Panc1 (cell line): ENCODE measurements at regions not wholly inside any gene's neighbourhood (a gene's known extent, or its start where the extent isn't known, plus 50 kb on each side); places are given as distances from the start of the nearest gene placed in this dataset.

Experiments used
- ATAC-seq: fragments of 200-7000 bp; cut with Tn5 transposase; 2 replicates; pipeline ENCODE4 v1.9.1; 2020; ENCODE audit warnings: mild to moderate bottlenecking, moderate library complexity
- BruUV-seq: library from RNA; stranded (reverse); fragments of 400-500 nt; replicated peaks from 2 replicates; lab custom pipeline; 2021; lab: Mats Ljungman, UMichigan
- CTCF ChIA-PET: fragments of 300-600 bp; sonication (Branson Sonifier 250); formaldehyde crosslinking; loops from one replicate; lab custom pipeline; 2022; ENCODE audit warnings: antibody characterized with exemption; lab: Charles Lee
- POLR2A ChIA-PET: fragments of 300-600 bp; sonication (Branson Sonifier 250); formaldehyde crosslinking; loops from one replicate; lab custom pipeline; 2022; ENCODE audit warnings: antibody characterized with exemption; lab: Charles Lee
- DNase-seq: peaks from one replicate; pipeline ENCODE4 v3.0.0-alpha.2; 2010; ENCODE audit warnings: low read depth, low spot score
- H3K27ac ChIP-seq: 2 replicates; pipeline ENCODE4 v1.5.1; 2011; ENCODE audit warnings: mild to moderate bottlenecking, low read length, inconsistent platforms
- H3K27me3 ChIP-seq: fragments of 200-500 bp; sonication (Bioruptor generic); 2 replicates; pipeline ENCODE4 v1.6.0; 2014; ENCODE audit warnings: low read length, inconsistent platforms; ENCODE audit not compliant: control insufficient read depth, insufficient read depth
- H3K36me3 ChIP-seq: fragments of 200-500 bp; sonication (Bioruptor generic); 2 replicates; pipeline ENCODE4 v1.5.1; 2014; ENCODE audit warnings: inconsistent platforms, mild to moderate bottlenecking, low read length, moderate library complexity; ENCODE audit not compliant: control insufficient read depth, insufficient read depth
- H3K4me1 ChIP-seq: 2 replicates; pipeline ENCODE4 v1.5.1; 2011; ENCODE audit warnings: inconsistent platforms, mild to moderate bottlenecking, low read length, moderate library complexity; ENCODE audit not compliant: control insufficient read depth, insufficient read depth
- H3K4me3 ChIP-seq, 2 experiments: 2 replicates each; pipeline ENCODE4 v1.5.1; 2011 to 2012; ENCODE audit warnings: low read depth in 2 of 2, low read length in 2 of 2, mild to moderate bottlenecking in 2 of 2, inconsistent platforms in 1 of 2, moderate library complexity in 1 of 2
- H3K9me3 ChIP-seq: fragments of 200-500 bp; sonication (Bioruptor generic); 2 replicates; pipeline ENCODE4 v1.5.1; 2014; ENCODE audit warnings: low read depth, mild to moderate bottlenecking, inconsistent platforms, low read length, moderate library complexity; ENCODE audit not compliant: control insufficient read depth, insufficient read depth
- POLR2AphosphoS5 ChIP-seq: IDR thresholded peaks from 2 replicates; pipeline ENCODE4 v1.6.1; 2012; ENCODE audit warnings: mild to moderate bottlenecking, low read depth, low read length, moderate library complexity
- SIN3A ChIP-seq: IDR thresholded peaks from 2 replicates; pipeline ENCODE4 v1.6.1; 2012; ENCODE audit warnings: low read depth, mild to moderate bottlenecking, low read length, moderate library complexity, borderline replicate concordance; ENCODE audit not compliant: insufficient read depth
- TCF7L2 ChIP-seq: IDR thresholded peaks from 2 replicates; pipeline ENCODE4 v1.6.1; 2011; ENCODE audit warnings: mild to moderate bottlenecking, low read depth, low read length, inconsistent platforms
- in situ Hi-C: cut with HindIII; loops from 2 replicates; pipeline ENCODE4 v1.10.0; 2016; ENCODE audit warnings: low sequenced_read_pairs, low pct_unique_long_range_greater_than_20kb
- intact Hi-C: fragments of 100-400 bp; cut with micrococcal nuclease; formaldehyde crosslinking; loops from one replicate; pipeline ENCODE4 v1.10.0; 2022; ENCODE audit not compliant: unreplicated experiment
- TF ChIP-seq, protein P1 (sequence below), 2 experiments: IDR thresholded peaks; 2 replicates each; pipeline ENCODE4 v1.6.1; 2011 to 2012; ENCODE audit warnings: low read depth in 2 of 2, control low read depth in 1 of 2, low read length in 1 of 2, mild to moderate bottlenecking in 1 of 2, moderate library complexity in 1 of 2; ENCODE audit not compliant: insufficient read depth in 1 of 2
- TF ChIP-seq, protein P2 (sequence below): fragments of 450-650 bp; IDR thresholded peaks from 2 replicates; pipeline ENCODE4 v1.5.1; 2017; ENCODE audit warnings: mild to moderate bottlenecking

DNA sequence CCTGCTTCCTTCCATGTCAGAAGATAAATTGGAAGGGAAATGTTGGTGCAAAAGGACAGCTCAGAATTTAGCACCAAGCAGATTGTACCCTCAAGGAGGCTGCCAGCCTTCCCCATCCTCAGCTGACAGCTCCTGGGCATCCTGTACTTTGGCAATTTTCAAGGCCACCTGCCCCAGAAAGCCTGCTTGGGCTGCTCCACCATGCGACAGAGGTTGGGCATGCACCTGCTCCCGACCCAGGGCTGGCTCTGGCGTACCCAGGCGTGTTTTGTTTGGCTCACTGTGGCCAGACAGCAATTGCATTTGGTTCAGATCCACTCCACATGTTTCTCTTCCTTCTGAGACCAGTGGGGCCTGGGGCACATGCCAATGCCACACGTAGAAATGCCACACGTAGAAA is 547.8 kb downstream of the NPHP4 start:
- H3K4me1 ChIP-seq, result no peaks in the 10 kb centered on the region
- POLR2A ChIA-PET, result no interaction called here
- DNase-seq, result no peak
- H3K36me3 ChIP-seq, result no peaks in the 10 kb centered on the region
- peaks cover 4% of the 10 kb centered on the region; the same call in 1 of the 2 replicates for H3K27me3 ChIP-seq
- H3K4me3 ChIP-seq, result no peak overlapping the region
- ATAC-seq, result no peak
- no peaks in the 10 kb centered on the region for H3K9me3 ChIP-seq
- no TSS peak for BruUV-seq
- intact Hi-C loops (no loop called here), in situ Hi-C loops (no loop called here)
- TF ChIP-seq, protein P1, sequence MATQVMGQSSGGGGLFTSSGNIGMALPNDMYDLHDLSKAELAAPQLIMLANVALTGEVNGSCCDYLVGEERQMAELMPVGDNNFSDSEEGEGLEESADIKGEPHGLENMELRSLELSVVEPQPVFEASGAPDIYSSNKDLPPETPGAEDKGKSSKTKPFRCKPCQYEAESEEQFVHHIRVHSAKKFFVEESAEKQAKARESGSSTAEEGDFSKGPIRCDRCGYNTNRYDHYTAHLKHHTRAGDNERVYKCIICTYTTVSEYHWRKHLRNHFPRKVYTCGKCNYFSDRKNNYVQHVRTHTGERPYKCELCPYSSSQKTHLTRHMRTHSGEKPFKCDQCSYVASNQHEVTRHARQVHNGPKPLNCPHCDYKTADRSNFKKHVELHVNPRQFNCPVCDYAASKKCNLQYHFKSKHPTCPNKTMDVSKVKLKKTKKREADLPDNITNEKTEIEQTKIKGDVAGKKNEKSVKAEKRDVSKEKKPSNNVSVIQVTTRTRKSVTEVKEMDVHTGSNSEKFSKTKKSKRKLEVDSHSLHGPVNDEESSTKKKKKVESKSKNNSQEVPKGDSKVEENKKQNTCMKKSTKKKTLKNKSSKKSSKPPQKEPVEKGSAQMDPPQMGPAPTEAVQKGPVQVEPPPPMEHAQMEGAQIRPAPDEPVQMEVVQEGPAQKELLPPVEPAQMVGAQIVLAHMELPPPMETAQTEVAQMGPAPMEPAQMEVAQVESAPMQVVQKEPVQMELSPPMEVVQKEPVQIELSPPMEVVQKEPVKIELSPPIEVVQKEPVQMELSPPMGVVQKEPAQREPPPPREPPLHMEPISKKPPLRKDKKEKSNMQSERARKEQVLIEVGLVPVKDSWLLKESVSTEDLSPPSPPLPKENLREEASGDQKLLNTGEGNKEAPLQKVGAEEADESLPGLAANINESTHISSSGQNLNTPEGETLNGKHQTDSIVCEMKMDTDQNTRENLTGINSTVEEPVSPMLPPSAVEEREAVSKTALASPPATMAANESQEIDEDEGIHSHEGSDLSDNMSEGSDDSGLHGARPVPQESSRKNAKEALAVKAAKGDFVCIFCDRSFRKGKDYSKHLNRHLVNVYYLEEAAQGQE (IDR thresholded peaks at IDR 0.05; ENCODE audit: insufficient read depth in 1 of 2, low read depth in 2 of 2, low read length in 1 of 2), result no peak
- TF ChIP-seq, protein P2, sequence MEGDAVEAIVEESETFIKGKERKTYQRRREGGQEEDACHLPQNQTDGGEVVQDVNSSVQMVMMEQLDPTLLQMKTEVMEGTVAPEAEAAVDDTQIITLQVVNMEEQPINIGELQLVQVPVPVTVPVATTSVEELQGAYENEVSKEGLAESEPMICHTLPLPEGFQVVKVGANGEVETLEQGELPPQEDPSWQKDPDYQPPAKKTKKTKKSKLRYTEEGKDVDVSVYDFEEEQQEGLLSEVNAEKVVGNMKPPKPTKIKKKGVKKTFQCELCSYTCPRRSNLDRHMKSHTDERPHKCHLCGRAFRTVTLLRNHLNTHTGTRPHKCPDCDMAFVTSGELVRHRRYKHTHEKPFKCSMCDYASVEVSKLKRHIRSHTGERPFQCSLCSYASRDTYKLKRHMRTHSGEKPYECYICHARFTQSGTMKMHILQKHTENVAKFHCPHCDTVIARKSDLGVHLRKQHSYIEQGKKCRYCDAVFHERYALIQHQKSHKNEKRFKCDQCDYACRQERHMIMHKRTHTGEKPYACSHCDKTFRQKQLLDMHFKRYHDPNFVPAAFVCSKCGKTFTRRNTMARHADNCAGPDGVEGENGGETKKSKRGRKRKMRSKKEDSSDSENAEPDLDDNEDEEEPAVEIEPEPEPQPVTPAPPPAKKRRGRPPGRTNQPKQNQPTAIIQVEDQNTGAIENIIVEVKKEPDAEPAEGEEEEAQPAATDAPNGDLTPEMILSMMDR, result no peak
- no peak for TF ChIP-seq TCF7L2
- no peak for TF ChIP-seq SIN3A
- TF ChIP-seq POLR2AphosphoS5, result no peak
- no peak overlapping the region for H3K27ac ChIP-seq
- CTCF ChIA-PET, result no interaction called here

DNA sequence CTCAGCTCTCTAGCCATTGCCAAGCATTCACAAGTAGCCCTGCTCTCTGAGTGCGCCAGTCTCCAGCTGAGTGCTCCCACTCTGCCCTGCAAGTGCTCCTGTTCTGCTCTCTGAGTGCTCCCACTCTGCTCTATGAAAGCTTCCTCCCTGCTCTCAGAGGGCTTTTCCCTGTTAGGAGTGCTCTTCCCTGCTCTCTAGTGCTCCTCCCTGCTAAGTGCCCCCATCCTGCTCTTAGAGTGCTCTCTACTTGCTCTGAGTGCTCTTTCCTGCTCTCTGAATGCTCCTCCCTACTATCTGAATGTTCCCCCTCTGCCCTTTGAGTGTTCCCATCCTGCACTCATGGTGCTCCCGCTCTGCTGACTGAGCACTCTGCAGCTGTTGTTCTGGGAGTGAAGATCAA is 555.4 kb downstream of the NPHP4 start:
- no peaks in the 10 kb centered on the region for H3K9me3 ChIP-seq
- ATAC-seq (no peak), DNase-seq (no peak)
- H3K27me3 ChIP-seq, result peaks cover 5% of the 10 kb centered on the region; the same call in 1 of the 2 replicates
- no peak overlapping the region for H3K27ac ChIP-seq
- BruUV-seq, result no TSS peak
- TF ChIP-seq, protein P2, result no peak
- TF ChIP-seq, protein P1 (IDR thresholded peaks at IDR 0.05; ENCODE audit: insufficient read depth in 1 of 2, low read depth in 2 of 2, low read length in 1 of 2), result no peak
- TF ChIP-seq TCF7L2 (no peak), POLR2AphosphoS5 (no peak)
- in situ Hi-C loops (no loop called here), intact Hi-C loops (no loop called here)
- no peaks in the 10 kb centered on the region for H3K36me3 ChIP-seq
- H3K4me1 ChIP-seq, result no peaks in the 10 kb centered on the region
- ChIA-PET CTCF (no interaction called here), POLR2A (no interaction called here)
- no peak overlapping the region for H3K4me3 ChIP-seq
